A549 (cell line): ENCODE measurements at regions not wholly inside any gene's neighbourhood (a gene's known extent, or its start where the extent isn't known, plus 50 kb on each side); places are given as distances from the start of the nearest gene placed in this dataset.

Experiments
- ESRRA ChIP-seq: fragments of 150-350 bp; IDR thresholded peaks from 2 replicates; pipeline ENCODE4 v1.6.1; 2014; ENCODE audit warnings: mild to moderate bottlenecking, low read length, borderline replicate concordance
- RARB ChIP-seq: fragments of 250-450 bp; sonication (Bioruptor Pico); IDR thresholded peaks from 2 replicates; pipeline ENCODE4 v1.8.0; 2021; ENCODE audit warnings: mild to moderate bottlenecking, moderate library complexity
- TF ChIP-seq, protein P1 (sequence below): fragments of 450-650 bp; IDR thresholded peaks from 2 replicates; pipeline ENCODE4 v1.6.1; 2014; ENCODE audit warnings: antibody characterized with exemption

DNA sequence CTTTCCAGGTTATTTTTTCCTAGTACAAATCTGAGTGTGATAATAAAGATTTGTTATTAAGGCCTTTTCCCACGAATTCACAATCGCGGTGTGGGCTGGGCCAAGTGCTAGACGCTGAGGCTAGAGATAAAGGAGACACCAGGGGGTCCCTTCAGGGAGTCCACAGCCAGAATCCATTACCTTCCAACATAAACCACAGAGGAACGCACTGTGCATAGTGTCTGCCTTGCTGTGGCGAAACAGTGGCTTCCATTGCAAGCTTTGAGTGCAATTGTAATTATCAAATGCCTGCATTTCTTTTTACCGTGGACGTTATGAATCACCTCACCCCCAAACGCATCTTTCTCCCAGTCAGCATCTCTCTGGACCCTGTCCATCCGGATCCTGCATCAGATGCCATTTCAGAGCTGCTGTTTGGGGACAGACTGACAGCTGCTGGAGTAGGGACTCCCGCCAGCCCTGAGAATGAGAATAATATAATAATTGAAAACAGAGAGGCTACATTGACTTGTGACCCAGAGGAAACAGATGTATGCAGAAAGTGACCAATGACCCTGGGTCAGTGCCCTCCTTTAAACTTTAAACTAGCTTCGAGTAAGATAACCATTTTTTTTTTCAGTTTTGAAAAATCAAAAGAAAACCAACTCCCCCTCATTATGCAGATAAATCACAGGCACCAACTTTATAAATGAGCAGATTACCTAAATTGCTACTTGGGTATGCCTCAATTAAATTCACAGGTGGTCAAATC, 456.2 kb upstream of the NRP1 start:
- no peak for TF ChIP-seq RARB (CRISPR knock-in tag)
- no peak for TF ChIP-seq ESRRA
- TF ChIP-seq, protein P1, sequence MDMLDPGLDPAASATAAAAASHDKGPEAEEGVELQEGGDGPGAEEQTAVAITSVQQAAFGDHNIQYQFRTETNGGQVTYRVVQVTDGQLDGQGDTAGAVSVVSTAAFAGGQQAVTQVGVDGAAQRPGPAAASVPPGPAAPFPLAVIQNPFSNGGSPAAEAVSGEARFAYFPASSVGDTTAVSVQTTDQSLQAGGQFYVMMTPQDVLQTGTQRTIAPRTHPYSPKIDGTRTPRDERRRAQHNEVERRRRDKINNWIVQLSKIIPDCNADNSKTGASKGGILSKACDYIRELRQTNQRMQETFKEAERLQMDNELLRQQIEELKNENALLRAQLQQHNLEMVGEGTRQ, result no peak
